ENCODE measurements at regions not wholly inside any gene's neighbourhood (a gene's known extent, or its start where the extent isn't known, plus 50 kb on each side); places are given as distances from the start of the nearest gene placed in this dataset.

- H3K27me3 Mint-ChIP-seq (ENCODE audit: insufficient read depth, unreplicated experiment) = peaks cover 11% of the 10 kb centered on the region
- CTCF ChIA-PET = no interaction called here
- no peaks in the 10 kb centered on the region; the same call in 1 of the 2 replicates for H3K27me3 ChIP-seq (replicated peaks; ENCODE audit: control insufficient read depth, insufficient read depth, low read length)
Observed at GRCh38 chr2:176822060-176822459, 390.5 kb upstream of the HNRNPA3 start.

GRCh38 chr2:176826356-176826755 is 386.2 kb upstream of the HNRNPA3 start:
- Mint-ChIP-seq H3K27ac (ENCODE audit: unreplicated experiment) (no peak overlapping the region), H3K4me3 (ENCODE audit: unreplicated experiment) (no peak overlapping the region), H3K4me1 (ENCODE audit: low read depth, unreplicated experiment) (peaks cover 7% of the 10 kb centered on the region), H3K27me3 (ENCODE audit: insufficient read depth, unreplicated experiment) (peaks cover 23% of the 10 kb centered on the region), H3K36me3 (ENCODE audit: insufficient read depth, unreplicated experiment) (no peaks in the 10 kb centered on the region), H3K9me3 (ENCODE audit: unreplicated experiment) (no peaks in the 10 kb centered on the region)
- POLR2A ChIA-PET = no interaction called here
- no peaks in the 10 kb centered on the region; the same call in 1 of the 2 replicates for H3K27me3 ChIP-seq (replicated peaks; ENCODE audit: control insufficient read depth, insufficient read depth, low read length)
- H3K4me3 ChIP-seq (ENCODE audit: low read depth, low read length) = no peak overlapping the region
- no TSS peak for BruUV-seq (replicated peaks)
- no peaks in the 10 kb centered on the region for H3K4me1 ChIP-seq
- DNase-seq = no peak
- no peak for TF ChIP-seq CTCF (IDR thresholded peaks at IDR 0.05; ENCODE audit: insufficient read depth in 1 of 2, low read depth in 1 of 2, low read length in 1 of 2, severe bottlenecking in 1 of 2, unreplicated experiment in 1 of 2)
- CTCF ChIA-PET = no interaction called here
- no peaks in the 10 kb centered on the region for H3K36me3 ChIP-seq (ENCODE audit: control insufficient read depth, insufficient read depth, low read length)
- no peaks in the 10 kb centered on the region for H3K9me3 ChIP-seq
- intact Hi-C loops (cut with micrococcal nuclease; ENCODE audit: unreplicated experiment) = no loop called here

More at GRCh38 chr2:176822060-176822459, 390.5 kb upstream of the HNRNPA3 start:
- intact Hi-C loops (cut with micrococcal nuclease; ENCODE audit: unreplicated experiment) = no loop called here
- no peak overlapping the region for H3K4me3 Mint-ChIP-seq (ENCODE audit: unreplicated experiment)
- H3K4me1 Mint-ChIP-seq (ENCODE audit: low read depth, unreplicated experiment) = no peaks in the 10 kb centered on the region
- no peak for DNase-seq
- no peaks in the 10 kb centered on the region for H3K36me3 Mint-ChIP-seq (ENCODE audit: insufficient read depth, unreplicated experiment)
- Histone ChIP-seq H3K4me1 (no peaks in the 10 kb centered on the region), H3K4me3 (ENCODE audit: low read depth, low read length) (no peak overlapping the region), H3K36me3 (ENCODE audit: control insufficient read depth, insufficient read depth, low read length) (no peaks in the 10 kb centered on the region), H3K9me3 (no peaks in the 10 kb centered on the region)
- H3K27ac Mint-ChIP-seq (ENCODE audit: unreplicated experiment) = no peak overlapping the region
- POLR2A ChIA-PET = no interaction called here
- no TSS peak for BruUV-seq (replicated peaks)
- no peak for TF ChIP-seq CTCF (IDR thresholded peaks at IDR 0.05; ENCODE audit: insufficient read depth in 1 of 2, low read depth in 1 of 2, low read length in 1 of 2, severe bottlenecking in 1 of 2, unreplicated experiment in 1 of 2)
- H3K9me3 Mint-ChIP-seq (ENCODE audit: unreplicated experiment) = no peaks in the 10 kb centered on the region

- TF ChIP-seq CTCF (IDR thresholded peaks at IDR 0.05; ENCODE audit: insufficient read depth in 1 of 2, low read depth in 1 of 2, low read length in 1 of 2, severe bottlenecking in 1 of 2, unreplicated experiment in 1 of 2) = no peak
- Histone ChIP-seq H3K27me3 (replicated peaks; ENCODE audit: control insufficient read depth, insufficient read depth, low read length) (no peaks in the 10 kb centered on the region; the same call in 1 of the 2 replicates), H3K9me3 (no peaks in the 10 kb centered on the region), H3K36me3 (ENCODE audit: control insufficient read depth, insufficient read depth, low read length) (no peaks in the 10 kb centered on the region), H3K4me3 (ENCODE audit: low read depth, low read length) (no peak overlapping the region), H3K4me1 (no peaks in the 10 kb centered on the region)
- POLR2A ChIA-PET = no interaction called here
- CTCF ChIA-PET = no interaction called here
- H3K27ac Mint-ChIP-seq (ENCODE audit: unreplicated experiment) = no peak overlapping the region
- H3K4me1 Mint-ChIP-seq (ENCODE audit: low read depth, unreplicated experiment) = peaks cover 7% of the 10 kb centered on the region
- BruUV-seq (replicated peaks) = no TSS peak
- H3K27me3 Mint-ChIP-seq (ENCODE audit: insufficient read depth, unreplicated experiment) = peaks cover 22% of the 10 kb centered on the region
- H3K4me3 Mint-ChIP-seq (ENCODE audit: unreplicated experiment) = no peak overlapping the region
- intact Hi-C loops (cut with micrococcal nuclease; ENCODE audit: unreplicated experiment) = no loop called here
- DNase-seq = no peak
- no peaks in the 10 kb centered on the region for H3K36me3 Mint-ChIP-seq (ENCODE audit: insufficient read depth, unreplicated experiment)
- no peaks in the 10 kb centered on the region for H3K9me3 Mint-ChIP-seq (ENCODE audit: unreplicated experiment)
Observed at GRCh38 chr2:176826984-176827668, 385.5 kb upstream of the HNRNPA3 start.

Measured in Caco-2 (cell line).